Right cardiac atrium (tissue), 5 donors: ENCODE measurements at regions not wholly inside any gene's neighbourhood (a gene's known extent, or its start where the extent isn't known, plus 50 kb on each side); places are given as distances from the start of the nearest gene placed in this dataset.

Experiments
- ATAC-seq, 2 donors: fragments of 200-7000 bp; cut with Tn5 transposase; one replicate each; pipeline versions ENCODE4 v1.8.0 to v1.9.1; 2020; ENCODE audit warnings: moderate library complexity in 2 of 2, mild to moderate bottlenecking in 1 of 2
- DNase-seq, 3 donors: peaks; one replicate each; pipeline ENCODE4 v3.0.0-alpha.2; 2020
- H3K27ac ChIP-seq: one replicate; pipeline ENCODE4 v1.5.1; 2013; ENCODE audit warnings: mild to moderate bottlenecking, low read length, control low read depth, moderate library complexity
- H3K27me3 ChIP-seq: one replicate; pipeline ENCODE4 v1.6.1; 2013; ENCODE audit not compliant: control insufficient read depth, insufficient read depth
- H3K4me1 ChIP-seq: one replicate; pipeline ENCODE4 v1.6.1; 2013; ENCODE audit warnings: low read length; ENCODE audit not compliant: control insufficient read depth, insufficient read depth
- H3K4me3 ChIP-seq: one replicate; pipeline ENCODE4 v1.5.1; 2013; ENCODE audit warnings: low read length, control low read depth
- H3K9me3 ChIP-seq: one replicate; pipeline ENCODE4 v1.6.1; 2013; ENCODE audit warnings: low read length; ENCODE audit not compliant: control insufficient read depth
- WGBS: extraction: QIAGEN DNeasy Blood & Tissue Kit; methylation state at CpG from one replicate; pipeline ENCODE4 v1.1.7; 2013; 5-methylcytosine and 5-hydroxymethylcytosine counted together
- intact Hi-C, 4 donors: fragments of 100-400 bp; cut with DNase I; formaldehyde crosslinking; loops; one replicate each; pipeline versions ENCODE4 v1.11.0 to v1.14.0; 2022 to 2023
- donor health status: healthy with polysubstance abuse.
- donor health status: DM: no; HTN: yes; CAD: no.
- donor health status: DM: no; HTN: no; CAD: no.
- donor health status: DM: no; HTN: yes; CAD: no; lungs with severe emphysema.
- donor health status: DM: yes; HTN: yes; CAD: no.

- Histone ChIP-seq H3K4me3 (no peak overlapping the region), H3K27ac (no peak overlapping the region), H3K9me3 (no peaks in the 10 kb centered on the region), H3K27me3 (no peaks in the 10 kb centered on the region), H3K4me1 (no peaks in the 10 kb centered on the region)
- intact Hi-C loops = no loop called here
- whole genome bisulfite sequencing = 74% methylated on average over 12 of the region's 12 CpGs
- DNase-seq (no peak), ATAC-seq (no peak)
Measured at GRCh38 chr12:11963841-11964471, 106.8 kb upstream of the BCL2L14 start.

DNA sequence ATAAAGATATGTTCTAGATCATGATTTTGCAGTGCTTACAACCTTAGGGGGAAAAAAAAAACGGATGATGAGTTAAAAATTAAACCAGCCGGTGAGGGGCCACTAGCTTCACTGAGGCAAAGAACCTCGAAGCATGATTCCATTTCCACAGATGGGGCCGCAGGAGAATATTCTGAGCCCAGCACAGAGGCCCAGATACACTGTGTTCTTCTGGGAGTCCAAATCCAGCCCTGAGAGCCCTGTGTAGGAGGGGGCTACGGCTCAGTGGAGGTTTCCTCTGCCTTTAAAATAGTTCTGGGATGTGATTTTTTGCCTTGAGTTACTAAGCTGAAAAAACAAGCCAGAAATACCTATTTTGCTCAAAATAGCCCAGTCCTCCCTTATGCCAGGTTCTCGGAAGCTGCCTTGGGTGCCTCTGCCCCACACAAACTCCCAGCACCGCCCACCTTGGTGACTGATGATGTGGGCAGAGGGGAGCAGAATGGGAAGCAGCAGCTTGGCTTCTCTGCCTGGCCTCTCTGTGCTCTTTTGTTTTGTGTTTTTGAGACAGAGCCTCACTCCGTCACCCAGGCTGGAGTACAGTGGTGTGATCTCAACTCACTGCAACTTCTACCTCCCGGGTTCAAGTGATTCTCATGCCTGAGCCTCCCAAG is 105.4 kb upstream of the BCL2L14 start:
- no peak for ATAC-seq
- WGBS = 88% methylated on average over 9 of the region's 9 CpGs
- intact Hi-C loops = no loop called here
- H3K27ac ChIP-seq = no peak overlapping the region
- no peak overlapping the region for H3K4me3 ChIP-seq
- no peaks in the 10 kb centered on the region for H3K4me1 ChIP-seq
- H3K27me3 ChIP-seq = no peaks in the 10 kb centered on the region
- no peaks in the 10 kb centered on the region for H3K9me3 ChIP-seq
- no peak for DNase-seq

- 88% methylated on average over 9 of the region's 9 CpGs for WGBS
- no peak overlapping the region for H3K27ac ChIP-seq
- intact Hi-C loops = no loop called here
- H3K27me3 ChIP-seq = no peaks in the 10 kb centered on the region
- DNase-seq (peak in 1 of 3 donors; percentile 40), ATAC-seq (peak in 1 of 2 donors; percentile 79)
- H3K9me3 ChIP-seq = no peaks in the 10 kb centered on the region
- no peak overlapping the region for H3K4me3 ChIP-seq
- no peaks in the 10 kb centered on the region for H3K4me1 ChIP-seq
Measured at GRCh38 chr12:11967376-11968047, 103.2 kb upstream of the BCL2L14 start.

- no peak overlapping the region for H3K27ac ChIP-seq
Measured at GRCh38 chr12:11968048-11968383, 102.7 kb upstream of the BCL2L14 start.

DNA sequence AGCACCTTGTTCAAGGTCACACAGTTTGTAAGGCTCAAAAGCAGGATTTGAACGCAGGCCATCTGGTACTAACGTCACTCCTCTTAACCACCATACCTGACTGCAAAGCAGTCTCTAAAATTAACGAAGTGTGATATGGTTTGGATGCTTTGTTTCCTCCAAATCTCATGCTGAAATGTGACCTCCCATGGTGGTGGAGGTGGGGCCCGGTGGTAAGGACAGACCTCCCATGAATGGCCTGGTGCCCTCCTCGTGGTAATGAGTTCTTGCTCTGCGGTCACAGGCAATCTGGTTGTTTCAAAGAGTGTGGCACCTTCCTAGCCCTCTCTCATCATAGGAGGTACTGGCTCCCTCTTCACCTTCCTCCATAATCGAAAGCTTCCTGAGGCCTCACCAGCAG is 102.2 kb upstream of the BCL2L14 start:
- 83% methylated on average over 7 of the region's 7 CpGs for WGBS
- H3K9me3 ChIP-seq = no peaks in the 10 kb centered on the region
- ATAC-seq = no peak
- no peak overlapping the region for H3K27ac ChIP-seq
- H3K27me3 ChIP-seq = no peaks in the 10 kb centered on the region
- intact Hi-C loops = no loop called here
- DNase-seq = no peak
- no peaks in the 10 kb centered on the region for H3K4me1 ChIP-seq
- H3K4me3 ChIP-seq = no peak overlapping the region

More at GRCh38 chr12:11968048-11968383, 102.7 kb upstream of the BCL2L14 start:
- peak in 1 of 2 donors; percentile 67 for ATAC-seq
- no peaks in the 10 kb centered on the region for H3K4me1 ChIP-seq
- WGBS = 58% methylated on average over 5 of the region's 5 CpGs
- intact Hi-C loops = no loop called here
- H3K9me3 ChIP-seq = no peaks in the 10 kb centered on the region
- H3K4me3 ChIP-seq = no peak overlapping the region
- H3K27me3 ChIP-seq = no peaks in the 10 kb centered on the region
- DNase-seq = no peak

GRCh38 chr12:11969437-11970154 is 101.1 kb upstream of the BCL2L14 start:
- no peak for DNase-seq
- WGBS = 67% methylated on average over 8 of the region's 8 CpGs
- H3K27ac ChIP-seq = no peak overlapping the region

GRCh38 chr12:11970155-11970520 is 100.6 kb upstream of the BCL2L14 start:
- no peaks in the 10 kb centered on the region for H3K27me3 ChIP-seq
- no peak for ATAC-seq
- intact Hi-C loops = no loop called here
- H3K4me3 ChIP-seq = no peak overlapping the region
- H3K27ac ChIP-seq = no peak overlapping the region
- H3K4me1 ChIP-seq = no peaks in the 10 kb centered on the region
- DNase-seq = no peak
- no peaks in the 10 kb centered on the region for H3K9me3 ChIP-seq
- WGBS = 51% methylated on average over 4 of the region's 4 CpGs

More at GRCh38 chr12:11969437-11970154, 101.1 kb upstream of the BCL2L14 start:
- Histone ChIP-seq H3K9me3 (no peaks in the 10 kb centered on the region), H3K4me1 (no peaks in the 10 kb centered on the region), H3K27me3 (no peaks in the 10 kb centered on the region), H3K4me3 (no peak overlapping the region)
- intact Hi-C loops = no loop called here
- ATAC-seq = no peak

- DNase-seq = no peak
- WGBS = 79% methylated on average over 6 of the region's 6 CpGs
- intact Hi-C loops = no loop called here
- Histone ChIP-seq H3K4me1 (no peaks in the 10 kb centered on the region), H3K4me3 (no peak overlapping the region), H3K27me3 (no peaks in the 10 kb centered on the region), H3K9me3 (no peaks in the 10 kb centered on the region), H3K27ac (no peak overlapping the region)
- ATAC-seq = no peak
Measured at GRCh38 chr12:11973396-11973795, 97.3 kb upstream of the BCL2L14 start.

DNA sequence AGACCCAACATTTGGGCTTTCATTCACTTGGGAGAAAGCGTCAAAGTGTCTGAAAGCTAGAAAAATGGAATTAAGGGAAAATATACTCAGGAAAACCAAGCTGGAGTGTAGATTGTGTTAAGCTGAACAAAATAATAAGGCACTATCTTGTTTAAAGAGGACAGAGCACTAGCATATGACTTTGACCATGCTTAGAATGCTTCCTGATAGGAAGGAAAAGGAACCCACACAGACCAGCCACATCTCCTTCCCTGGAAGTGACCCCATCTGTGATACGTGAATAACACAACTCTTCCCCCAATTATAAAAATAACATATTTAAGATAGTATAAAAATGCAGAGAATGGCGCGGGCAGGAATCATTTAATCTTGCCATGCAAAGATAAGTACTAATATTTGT is 94.7 kb upstream of the BCL2L14 start:
- Histone ChIP-seq H3K27ac (no peak overlapping the region), H3K9me3 (no peaks in the 10 kb centered on the region), H3K4me3 (no peak overlapping the region), H3K4me1 (no peaks in the 10 kb centered on the region), H3K27me3 (no peaks in the 10 kb centered on the region)
- intact Hi-C loops = no loop called here
- DNase-seq (no peak), ATAC-seq (no peak)
- WGBS = 45% methylated on average over 4 of the region's 4 CpGs

GRCh38 chr12:11978726-11979384 is 91.9 kb upstream of the BCL2L14 start:
- 63% methylated on average over 2 of the region's 2 CpGs for WGBS
- no peak for ATAC-seq

GRCh38 chr12:11980115-11980514 is 90.6 kb upstream of the BCL2L14 start:
- no peak for DNase-seq
- Histone ChIP-seq H3K4me1 (peaks cover 2% of the 10 kb centered on the region), H3K4me3 (no peak overlapping the region), H3K27me3 (no peaks in the 10 kb centered on the region), H3K27ac (no peak overlapping the region), H3K9me3 (no peaks in the 10 kb centered on the region)
- 98% methylated on average over 2 of the region's 2 CpGs for WGBS
- intact Hi-C loops = no loop called here
- ATAC-seq = no peak

More at GRCh38 chr12:11978726-11979384, 91.9 kb upstream of the BCL2L14 start:
- Histone ChIP-seq H3K27ac (no peak overlapping the region), H3K9me3 (no peaks in the 10 kb centered on the region), H3K27me3 (no peaks in the 10 kb centered on the region), H3K4me1 (peaks cover 2% of the 10 kb centered on the region), H3K4me3 (no peak overlapping the region)
- intact Hi-C loops = no loop called here
- no peak for DNase-seq
